Endodermal cell (in vitro differentiated cells): ENCODE measurements at regions not wholly inside any gene's neighbourhood (a gene's known extent, or its start where the extent isn't known, plus 50 kb on each side); places are given as distances from the start of the nearest gene placed in this dataset.

Source experiments
- DNase-seq: peaks from one replicate; pipeline ENCODE4 v3.0.0-alpha.2; 2017
- H3K27ac ChIP-seq: 2 replicates; pipeline ENCODE4 v1.5.1; 2013; ENCODE audit warnings: mild to moderate bottlenecking, low read depth, low read length, moderate library complexity
- H3K27me3 ChIP-seq: 2 replicates; pipeline ENCODE4 v1.6.1; 2013; ENCODE audit warnings: mild to moderate bottlenecking, low read length, moderate library complexity; ENCODE audit not compliant: insufficient read depth, control insufficient read depth, poor library complexity, severe bottlenecking
- H3K36me3 ChIP-seq: 2 replicates; pipeline ENCODE4 v1.7.0; 2013; ENCODE audit warnings: mild to moderate bottlenecking, low read length, moderate library complexity; ENCODE audit not compliant: control insufficient read depth, insufficient read depth
- H3K4me1 ChIP-seq: one replicate; pipeline ENCODE4 v1.7.0; 2013; ENCODE audit warnings: low read length; ENCODE audit not compliant: control insufficient read depth, insufficient read depth
- H3K4me3 ChIP-seq: 2 replicates; pipeline ENCODE4 v1.5.1; 2013; ENCODE audit warnings: mild to moderate bottlenecking, low read length, moderate library complexity
- H3K9ac ChIP-seq: 2 replicates; pipeline ENCODE4 v1.6.1; 2013; ENCODE audit warnings: mild to moderate bottlenecking, low read length, moderate library complexity; ENCODE audit not compliant: poor library complexity, severe bottlenecking; ENCODE audit errors: extremely low read depth
- H3K9me3 ChIP-seq: 2 replicates; pipeline ENCODE4 v1.6.1; 2013; ENCODE audit warnings: mild to moderate bottlenecking, low read length, moderate library complexity; ENCODE audit not compliant: control insufficient read depth
- H3K27ac Mint-ChIP-seq: 2 replicates; pipeline ENCODE4 v1.8.0; 2020; ENCODE audit warnings: mixed read lengths
- H3K27me3 Mint-ChIP-seq: 2 replicates; pipeline ENCODE4 v1.8.0; 2021; ENCODE audit warnings: mild to moderate bottlenecking, mixed read lengths; ENCODE audit not compliant: insufficient read depth
- H3K36me3 Mint-ChIP-seq: 2 replicates; pipeline ENCODE4 v1.8.0; 2020; ENCODE audit warnings: low read depth, mixed read lengths
- H3K4me1 Mint-ChIP-seq: 2 replicates; pipeline ENCODE4 v1.8.0; 2020; ENCODE audit warnings: mixed read lengths
- H3K4me3 Mint-ChIP-seq: 2 replicates; pipeline ENCODE4 v1.8.0; 2020; ENCODE audit warnings: mild to moderate bottlenecking, moderate library complexity, mixed read lengths
- H3K9me3 Mint-ChIP-seq: 2 replicates; pipeline ENCODE4 v1.8.0; 2020; ENCODE audit warnings: mild to moderate bottlenecking, mixed read lengths
- CTCF ChIP-seq: fragments of 200-600 bp; sonication (generic); conservative IDR thresholded peaks from 2 replicates; pipeline ENCODE4 v1.5.0; 2021; ENCODE audit warnings: antibody characterized with exemption, mild to moderate bottlenecking
- WGBS, 2 experiments: methylation state at CpG; one replicate each; pipeline versions ENCODE4 v1.1.5 to v1.1.7; 2013; ENCODE audit warnings: missing lambda C conversion rate in 2 of 2, mixed read lengths in 1 of 2; ENCODE audit not compliant: insufficient coverage in 1 of 2, insufficient read length in 1 of 2; 5-methylcytosine and 5-hydroxymethylcytosine counted together

GRCh38 chr11:17153757-17154156 is 54.0 kb downstream of the PIK3C2A start:
- no peak for TF ChIP-seq CTCF
- H3K4me1 Mint-ChIP-seq: peaks cover 11% of the 10 kb centered on the region
- 80 to 94% methylated on average over 1 to 2 of the region's 2 CpGs for WGBS, 2 experiments

DNA sequence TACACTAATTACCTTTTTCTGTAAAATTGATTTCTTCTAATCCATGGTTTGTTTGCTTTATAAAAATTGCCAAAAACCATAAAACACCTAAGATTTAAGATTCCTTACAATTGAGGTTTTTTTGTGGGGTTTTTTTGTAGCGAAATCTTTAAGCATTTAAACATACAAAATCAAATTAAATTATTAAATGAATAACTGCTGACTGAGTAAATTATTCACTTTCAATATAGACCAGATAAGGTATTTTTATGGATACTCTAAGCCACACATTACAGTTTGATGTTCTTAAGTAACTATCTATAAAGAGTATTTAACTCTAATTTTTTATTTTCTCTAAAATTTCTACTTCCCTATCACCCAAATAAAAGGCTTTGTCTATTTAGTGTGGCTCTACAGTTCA is 55.5 kb downstream of the PIK3C2A start:
- TF ChIP-seq CTCF: no peak
- Mint-ChIP-seq H3K4me3 (no peak overlapping the region), H3K27ac (no peak overlapping the region), H3K27me3 (no peaks in the 10 kb centered on the region), H3K4me1 (peaks cover 10% of the 10 kb centered on the region), H3K9me3 (no peaks in the 10 kb centered on the region), H3K36me3 (peaks cover 23% of the 10 kb centered on the region)
- no CpG with 5 or more reads among the region's 1 CpG for WGBS, 2 experiments
- H3K9ac ChIP-seq: no peak overlapping the region
- H3K36me3 ChIP-seq: peaks cover 70% of the 10 kb centered on the region
- no peaks in the 10 kb centered on the region for H3K27me3 ChIP-seq
- H3K4me3 ChIP-seq: no peak overlapping the region
- H3K4me1 ChIP-seq: no peaks in the 10 kb centered on the region
- no peaks in the 10 kb centered on the region for H3K9me3 ChIP-seq
- DNase-seq: no peak
- no peak overlapping the region for H3K27ac ChIP-seq

More at GRCh38 chr11:17153757-17154156, 54.0 kb downstream of the PIK3C2A start:
- peaks cover 19% of the 10 kb centered on the region for H3K36me3 Mint-ChIP-seq
- no peaks in the 10 kb centered on the region for H3K9me3 Mint-ChIP-seq
- Histone ChIP-seq H3K9me3 (no peaks in the 10 kb centered on the region), H3K4me3 (no peak overlapping the region), H3K4me1 (no peaks in the 10 kb centered on the region), H3K27ac (no peak overlapping the region), H3K27me3 (no peaks in the 10 kb centered on the region), H3K9ac (no peak overlapping the region), H3K36me3 (peaks cover 65% of the 10 kb centered on the region)
- H3K27me3 Mint-ChIP-seq: no peaks in the 10 kb centered on the region
- no peak for DNase-seq
- no peak overlapping the region for H3K27ac Mint-ChIP-seq
- H3K4me3 Mint-ChIP-seq: no peak overlapping the region

GRCh38 chr11:17150521-17150920 is 57.3 kb downstream of the PIK3C2A start:
- no peak overlapping the region for H3K27ac Mint-ChIP-seq
- Histone ChIP-seq H3K4me3 (no peak overlapping the region), H3K9ac (no peak overlapping the region), H3K9me3 (no peaks in the 10 kb centered on the region), H3K27ac (no peak overlapping the region), H3K27me3 (no peaks in the 10 kb centered on the region), H3K36me3 (peaks cover 80% of the 10 kb centered on the region), H3K4me1 (no peaks in the 10 kb centered on the region)
- no peaks in the 10 kb centered on the region for H3K27me3 Mint-ChIP-seq
- no peak for DNase-seq
- TF ChIP-seq CTCF: no peak
- no peaks in the 10 kb centered on the region for H3K9me3 Mint-ChIP-seq
- peaks cover 5% of the 10 kb centered on the region for H3K4me1 Mint-ChIP-seq
- peaks cover 32% of the 10 kb centered on the region for H3K36me3 Mint-ChIP-seq
- WGBS, 2 experiments: 98% methylated on average over 2 of the region's 2 CpGs; no CpG with 5 or more reads in 1 of the 2 experiments
- H3K4me3 Mint-ChIP-seq: no peak overlapping the region
